HEK293 (cell line): ENCODE measurements at regions not wholly inside any gene's neighbourhood (a gene's known extent, or its start where the extent isn't known, plus 50 kb on each side); places are given as distances from the start of the nearest gene placed in this dataset.

Source experiments
- TRIM28 ChIP-seq: IDR thresholded peaks from 2 replicates; pipeline ENCODE4 v1.6.1; 2011; ENCODE audit warnings: low read length, control low read depth, borderline replicate concordance
- ZNF214 ChIP-seq: fragments of 450-650 bp; formaldehyde crosslinking; IDR thresholded peaks from 2 replicates; pipeline ENCODE4 v1.5.1; 2017; ENCODE audit warnings: missing biosample characterization, mild to moderate bottlenecking, missing genetic modification characterization, borderline replicate concordance
- ZNF423 ChIP-seq: fragments of 450-650 bp; formaldehyde crosslinking; IDR thresholded peaks from 2 replicates; pipeline ENCODE4 v1.5.1; 2016; ENCODE audit warnings: missing biosample characterization, missing genetic modification characterization
- ZNF768 ChIP-seq: fragments of 450-650 bp; formaldehyde crosslinking; IDR thresholded peaks from 2 replicates; pipeline ENCODE4 v1.5.1; 2018; ENCODE audit warnings: missing biosample characterization, mild to moderate bottlenecking, missing genetic modification characterization
- ZNF785 ChIP-seq: fragments of 450-650 bp; formaldehyde crosslinking; IDR thresholded peaks from 2 replicates; pipeline ENCODE4 v1.5.1; 2016; ENCODE audit warnings: missing biosample characterization, missing genetic modification characterization
- ZNF791 ChIP-seq: fragments of 450-650 bp; formaldehyde crosslinking; IDR thresholded peaks from 2 replicates; pipeline ENCODE4 v1.5.1; 2016; ENCODE audit warnings: missing biosample characterization, missing genetic modification characterization
- TF ChIP-seq, protein P1 (sequence below): fragments of 450-650 bp; formaldehyde crosslinking; IDR thresholded peaks from 2 replicates; pipeline ENCODE4 v1.5.1; 2016; ENCODE audit warnings: missing biosample characterization, missing genetic modification characterization
- TF ChIP-seq, protein P2 (sequence below): fragments of 450-650 bp; formaldehyde crosslinking; optimal IDR thresholded peaks from 2 replicates; pipeline ENCODE3; 2016; ENCODE audit warnings: missing biosample characterization, mild to moderate bottlenecking, missing genetic modification characterization

GRCh38 chr1:188325211-188325610 lies 1496.5 kb downstream of the PLA2G4A start:
- TF ChIP-seq ZNF768 (tag by site-specific recombination), result no peak
- TF ChIP-seq ZNF423, result no peak
- TF ChIP-seq, protein P1, sequence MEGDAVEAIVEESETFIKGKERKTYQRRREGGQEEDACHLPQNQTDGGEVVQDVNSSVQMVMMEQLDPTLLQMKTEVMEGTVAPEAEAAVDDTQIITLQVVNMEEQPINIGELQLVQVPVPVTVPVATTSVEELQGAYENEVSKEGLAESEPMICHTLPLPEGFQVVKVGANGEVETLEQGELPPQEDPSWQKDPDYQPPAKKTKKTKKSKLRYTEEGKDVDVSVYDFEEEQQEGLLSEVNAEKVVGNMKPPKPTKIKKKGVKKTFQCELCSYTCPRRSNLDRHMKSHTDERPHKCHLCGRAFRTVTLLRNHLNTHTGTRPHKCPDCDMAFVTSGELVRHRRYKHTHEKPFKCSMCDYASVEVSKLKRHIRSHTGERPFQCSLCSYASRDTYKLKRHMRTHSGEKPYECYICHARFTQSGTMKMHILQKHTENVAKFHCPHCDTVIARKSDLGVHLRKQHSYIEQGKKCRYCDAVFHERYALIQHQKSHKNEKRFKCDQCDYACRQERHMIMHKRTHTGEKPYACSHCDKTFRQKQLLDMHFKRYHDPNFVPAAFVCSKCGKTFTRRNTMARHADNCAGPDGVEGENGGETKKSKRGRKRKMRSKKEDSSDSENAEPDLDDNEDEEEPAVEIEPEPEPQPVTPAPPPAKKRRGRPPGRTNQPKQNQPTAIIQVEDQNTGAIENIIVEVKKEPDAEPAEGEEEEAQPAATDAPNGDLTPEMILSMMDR (tag by site-specific recombination), result no peak
- no peak for TF ChIP-seq ZNF791 (tag by site-specific recombination)
- no peak for TF ChIP-seq ZNF214 (tag by site-specific recombination)
- TF ChIP-seq, protein P2, sequence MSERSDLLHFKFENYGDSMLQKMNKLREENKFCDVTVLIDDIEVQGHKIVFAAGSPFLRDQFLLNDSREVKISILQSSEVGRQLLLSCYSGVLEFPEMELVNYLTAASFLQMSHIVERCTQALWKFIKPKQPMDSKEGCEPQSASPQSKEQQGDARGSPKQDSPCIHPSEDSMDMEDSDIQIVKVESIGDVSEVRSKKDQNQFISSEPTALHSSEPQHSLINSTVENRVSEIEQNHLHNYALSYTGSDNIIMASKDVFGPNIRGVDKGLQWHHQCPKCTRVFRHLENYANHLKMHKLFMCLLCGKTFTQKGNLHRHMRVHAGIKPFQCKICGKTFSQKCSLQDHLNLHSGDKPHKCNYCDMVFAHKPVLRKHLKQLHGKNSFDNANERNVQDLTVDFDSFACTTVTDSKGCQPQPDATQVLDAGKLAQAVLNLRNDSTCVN (tag by site-specific recombination), result no peak
- no peak for TF ChIP-seq ZNF785 (tag by site-specific recombination)
- TF ChIP-seq TRIM28, result no peak
